Liver (tissue), 8 donors: ENCODE measurements at regions not wholly inside any gene's neighbourhood (a gene's known extent, or its start where the extent isn't known, plus 50 kb on each side); places are given as distances from the start of the nearest gene placed in this dataset.

ENCODE experiments used
- DNase-seq: peaks from one replicate; pipeline ENCODE4 v3.0.0-alpha.2; 2017; ENCODE audit warnings: low spot score
- H3K27ac ChIP-seq, 2 donors: one replicate each; pipeline ENCODE4 v1.7.0; 2013; ENCODE audit warnings: inconsistent platforms in 2 of 2, low read length in 2 of 2, control low read depth in 1 of 2, low read depth in 1 of 2, mild to moderate bottlenecking in 1 of 2
- H3K27me3 ChIP-seq, 4 donors: one replicate each; pipeline versions ENCODE4 v1.6.1 to v1.7.0; 2013; ENCODE audit warnings: low read length in 3 of 4, inconsistent platforms in 1 of 4, mild to moderate bottlenecking in 1 of 4, moderate library complexity in 1 of 4; ENCODE audit not compliant: control insufficient read depth in 4 of 4, insufficient read depth in 4 of 4
- H3K36me3 ChIP-seq, 4 donors: one replicate each; pipeline versions ENCODE4 v1.6.1 to v1.7.0; 2013; ENCODE audit warnings: low read length in 3 of 4, mild to moderate bottlenecking in 3 of 4, low read depth in 1 of 4, moderate library complexity in 1 of 4; ENCODE audit not compliant: control insufficient read depth in 4 of 4, insufficient read depth in 3 of 4
- H3K4me1 ChIP-seq, 4 donors: one replicate each; pipeline versions ENCODE4 v1.6.1 to v1.7.0; 2013; ENCODE audit warnings: low read length in 3 of 4, mild to moderate bottlenecking in 3 of 4, moderate library complexity in 1 of 4; ENCODE audit not compliant: control insufficient read depth in 4 of 4, insufficient read depth in 4 of 4
- H3K4me3 ChIP-seq, 3 donors: one replicate each; pipeline versions ENCODE4 v1.6.1 to v1.7.0; 2013; ENCODE audit warnings: low read length in 3 of 3, control low read depth in 1 of 3, low read depth in 1 of 3, mild to moderate bottlenecking in 1 of 3
- H3K9ac ChIP-seq, 2 donors: one replicate each; pipeline ENCODE4 v1.7.0; 2013; ENCODE audit warnings: low read length in 2 of 2, mild to moderate bottlenecking in 2 of 2, moderate library complexity in 2 of 2, control low read depth in 1 of 2, low read depth in 1 of 2
- H3K9me3 ChIP-seq, 4 donors: one replicate each; pipeline versions ENCODE4 v1.6.1 to v1.7.0; 2013; ENCODE audit warnings: low read length in 3 of 4; ENCODE audit not compliant: control insufficient read depth in 4 of 4
- EGR1 ChIP-seq, 2 donors: IDR thresholded peaks; 2 replicates each; pipeline ENCODE4 v1.6.1; 2016 to 2018; ENCODE audit warnings: antibody characterized with exemption in 2 of 2, low read depth in 2 of 2
- FOXA1 ChIP-seq: IDR thresholded peaks from 2 replicates; pipeline ENCODE4 v1.6.1; 2016; ENCODE audit warnings: antibody characterized with exemption
- FOXA2 ChIP-seq: IDR thresholded peaks from 2 replicates; pipeline ENCODE4 v1.6.1; 2016; ENCODE audit warnings: antibody characterized with exemption
- GABPA ChIP-seq, 2 donors: IDR thresholded peaks in 1 of 2; conservative IDR thresholded peaks in 1 of 2; 2 replicates each; pipeline ENCODE4 v1.6.1; 2016; ENCODE audit warnings: antibody characterized with exemption in 2 of 2, mild to moderate bottlenecking in 1 of 2, moderate library complexity in 1 of 2
- HNF4A ChIP-seq, 2 donors: conservative IDR thresholded peaks; 2 replicates each; pipeline ENCODE4 v1.6.1; 2016; ENCODE audit warnings: antibody characterized with exemption in 2 of 2, mild to moderate bottlenecking in 2 of 2
- HNF4G ChIP-seq: IDR thresholded peaks from 2 replicates; pipeline ENCODE4 v1.6.1; 2016; ENCODE audit warnings: antibody characterized with exemption
- JUND ChIP-seq, 2 donors: IDR thresholded peaks; 2 replicates each; pipeline ENCODE4 v1.6.1; 2016; ENCODE audit warnings: antibody characterized with exemption in 2 of 2
- NR2F2 ChIP-seq: IDR thresholded peaks from 2 replicates; pipeline ENCODE4 v1.6.1; 2016; ENCODE audit warnings: antibody characterized with exemption
- RAD21 ChIP-seq, 2 donors: IDR thresholded peaks; 2 replicates each; pipeline ENCODE4 v1.6.1; 2016; ENCODE audit warnings: antibody characterized with exemption in 2 of 2, mild to moderate bottlenecking in 2 of 2
- RXRA ChIP-seq, 2 donors: IDR thresholded peaks; 2 replicates each; pipeline ENCODE4 v1.6.1; 2017 to 2018; ENCODE audit warnings: antibody characterized with exemption in 2 of 2, mild to moderate bottlenecking in 1 of 2
- SP1 ChIP-seq: IDR thresholded peaks from 2 replicates; pipeline ENCODE4 v1.6.1; 2018; ENCODE audit warnings: antibody characterized with exemption, mild to moderate bottlenecking
- TAF1 ChIP-seq: conservative IDR thresholded peaks from 2 replicates; pipeline ENCODE4 v1.6.1; 2016; ENCODE audit warnings: antibody characterized with exemption, mild to moderate bottlenecking
- YY1 ChIP-seq: IDR thresholded peaks from 2 replicates; pipeline ENCODE4 v1.6.1; 2016; ENCODE audit warnings: antibody characterized with exemption, mild to moderate bottlenecking
- WGBS: extraction: QIAGEN DNeasy Blood & Tissue Kit; methylation state at CpG from one replicate; pipeline ENCODE4 v1.1.7; 2013; 5-methylcytosine and 5-hydroxymethylcytosine counted together
- TF ChIP-seq, protein P1 (sequence below): fragments of 150-350 bp; IDR thresholded peaks from 2 replicates; pipeline ENCODE4 v1.5.1; 2017; ENCODE audit warnings: improper control_type of control experiment, low read depth, low read length; ENCODE audit not compliant: missing input control
- TF ChIP-seq, protein P2 (sequence below): IDR thresholded peaks from 2 replicates; pipeline ENCODE4 v1.6.1; 2016; ENCODE audit warnings: antibody characterized with exemption
- TF ChIP-seq, protein P3 (sequence below): IDR thresholded peaks from 2 replicates; pipeline ENCODE4 v1.6.1; 2016; ENCODE audit warnings: antibody characterized with exemption
- TF ChIP-seq, protein P4 (sequence below): IDR thresholded peaks from 2 replicates; pipeline ENCODE4 v1.6.1; 2016; ENCODE audit warnings: antibody characterized with exemption, mild to moderate bottlenecking
- donor health status: healthy.
- donor health status: healthy.
- donor health status: healthy.
- donor health status: healthy.
- donor health status: healthy.

DNA sequence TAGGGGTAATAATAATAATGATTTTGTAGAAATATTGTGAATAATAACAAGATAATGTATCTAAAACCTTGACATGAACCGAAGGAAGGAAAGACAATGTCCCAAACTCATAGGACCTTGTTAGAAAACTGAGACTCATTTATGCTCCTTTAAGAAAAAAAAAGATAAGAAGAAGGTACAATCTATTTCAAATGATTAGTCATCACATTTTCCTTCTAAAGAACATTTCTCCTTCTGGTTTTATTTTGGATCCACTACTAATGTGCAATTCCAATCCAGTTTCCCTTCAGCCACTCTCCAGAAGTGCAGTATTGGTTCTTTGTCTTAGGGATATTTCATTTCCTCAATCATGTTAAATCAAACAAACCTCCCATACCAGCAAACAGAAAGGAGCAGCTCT lies 526.7 kb downstream of the FUT8 start:
- no peak overlapping the region for H3K4me3 ChIP-seq
- no peak overlapping the region for H3K27ac ChIP-seq
- H3K36me3 ChIP-seq: no peaks in the 10 kb centered on the region
- WGBS: 96% methylated on average over 1 of the region's 1 CpG
- H3K9me3 ChIP-seq: no peaks in the 10 kb centered on the region
- H3K9ac ChIP-seq: no peak overlapping the region
- no peaks in the 10 kb centered on the region for H3K4me1 ChIP-seq
- no peak for DNase-seq
- H3K27me3 ChIP-seq: peaks cover 0 to 8% (median 2%) of the 10 kb centered on the region in 4 donors
- TF ChIP-seq SP1 (no peak), RAD21 (IDR thresholded peaks at IDR 0.05) (no peak), TAF1 (no peak), FOXA2 (no peak), JUND (IDR thresholded peaks at IDR 0.05) (no peak), GABPA (IDR thresholded peaks at IDR 0.05 in 1 of 2, conservative IDR thresholded peaks at IDR 0.05 in 1 of 2) (no peak)
- TF ChIP-seq, protein P1, sequence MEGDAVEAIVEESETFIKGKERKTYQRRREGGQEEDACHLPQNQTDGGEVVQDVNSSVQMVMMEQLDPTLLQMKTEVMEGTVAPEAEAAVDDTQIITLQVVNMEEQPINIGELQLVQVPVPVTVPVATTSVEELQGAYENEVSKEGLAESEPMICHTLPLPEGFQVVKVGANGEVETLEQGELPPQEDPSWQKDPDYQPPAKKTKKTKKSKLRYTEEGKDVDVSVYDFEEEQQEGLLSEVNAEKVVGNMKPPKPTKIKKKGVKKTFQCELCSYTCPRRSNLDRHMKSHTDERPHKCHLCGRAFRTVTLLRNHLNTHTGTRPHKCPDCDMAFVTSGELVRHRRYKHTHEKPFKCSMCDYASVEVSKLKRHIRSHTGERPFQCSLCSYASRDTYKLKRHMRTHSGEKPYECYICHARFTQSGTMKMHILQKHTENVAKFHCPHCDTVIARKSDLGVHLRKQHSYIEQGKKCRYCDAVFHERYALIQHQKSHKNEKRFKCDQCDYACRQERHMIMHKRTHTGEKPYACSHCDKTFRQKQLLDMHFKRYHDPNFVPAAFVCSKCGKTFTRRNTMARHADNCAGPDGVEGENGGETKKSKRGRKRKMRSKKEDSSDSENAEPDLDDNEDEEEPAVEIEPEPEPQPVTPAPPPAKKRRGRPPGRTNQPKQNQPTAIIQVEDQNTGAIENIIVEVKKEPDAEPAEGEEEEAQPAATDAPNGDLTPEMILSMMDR: no peak
- TF ChIP-seq, protein P2, sequence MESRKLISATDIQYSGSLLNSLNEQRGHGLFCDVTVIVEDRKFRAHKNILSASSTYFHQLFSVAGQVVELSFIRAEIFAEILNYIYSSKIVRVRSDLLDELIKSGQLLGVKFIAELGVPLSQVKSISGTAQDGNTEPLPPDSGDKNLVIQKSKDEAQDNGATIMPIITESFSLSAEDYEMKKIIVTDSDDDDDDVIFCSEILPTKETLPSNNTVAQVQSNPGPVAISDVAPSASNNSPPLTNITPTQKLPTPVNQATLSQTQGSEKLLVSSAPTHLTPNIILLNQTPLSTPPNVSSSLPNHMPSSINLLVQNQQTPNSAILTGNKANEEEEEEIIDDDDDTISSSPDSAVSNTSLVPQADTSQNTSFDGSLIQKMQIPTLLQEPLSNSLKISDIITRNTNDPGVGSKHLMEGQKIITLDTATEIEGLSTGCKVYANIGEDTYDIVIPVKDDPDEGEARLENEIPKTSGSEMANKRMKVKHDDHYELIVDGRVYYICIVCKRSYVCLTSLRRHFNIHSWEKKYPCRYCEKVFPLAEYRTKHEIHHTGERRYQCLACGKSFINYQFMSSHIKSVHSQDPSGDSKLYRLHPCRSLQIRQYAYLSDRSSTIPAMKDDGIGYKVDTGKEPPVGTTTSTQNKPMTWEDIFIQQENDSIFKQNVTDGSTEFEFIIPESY: no peak

DNA sequence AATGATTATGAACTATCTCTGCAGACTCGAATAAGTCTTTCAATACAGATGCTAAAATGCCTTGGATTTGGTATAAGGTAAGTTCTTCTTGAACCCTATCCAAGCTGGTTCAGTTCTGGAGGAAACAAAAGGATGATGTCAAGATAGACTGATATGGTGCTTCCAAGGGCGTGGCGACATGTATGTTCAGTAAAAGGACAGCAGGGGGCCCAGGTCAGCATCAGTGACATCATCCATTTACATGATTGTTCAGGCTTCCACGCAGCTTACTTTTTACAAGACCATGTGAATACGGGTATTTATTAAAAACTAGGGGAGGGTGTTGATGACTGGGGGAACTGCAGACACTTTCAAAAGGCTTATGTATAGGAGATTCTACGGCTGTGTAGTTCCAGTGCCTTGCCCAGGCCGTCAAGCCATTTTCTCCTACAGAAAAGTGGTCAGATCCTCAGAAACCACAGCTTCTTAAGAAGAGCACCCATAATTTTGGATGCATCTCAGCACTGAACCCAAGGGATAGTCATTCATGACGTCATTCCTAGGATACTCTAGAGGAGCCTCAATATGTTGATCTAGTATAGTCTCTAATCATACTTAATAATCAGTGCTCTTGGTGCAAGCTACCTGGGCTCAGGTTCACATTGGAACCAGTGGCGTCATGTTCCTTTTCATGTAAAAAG lies 527.7 kb downstream of the FUT8 start:
- H3K9ac ChIP-seq: no peak overlapping the region
- no peak for DNase-seq
- H3K4me1 ChIP-seq: no peaks in the 10 kb centered on the region
- WGBS: 75% methylated on average over 9 of the region's 9 CpGs
- no peaks in the 10 kb centered on the region for H3K36me3 ChIP-seq
- H3K9me3 ChIP-seq: no peaks in the 10 kb centered on the region
- H3K27ac ChIP-seq: no peak overlapping the region
- TF ChIP-seq TAF1 (no peak), FOXA2 (no peak), SP1 (no peak), GABPA (IDR thresholded peaks at IDR 0.05 in 1 of 2, conservative IDR thresholded peaks at IDR 0.05 in 1 of 2) (no peak), RXRA (IDR thresholded peaks at IDR 0.05) (no peak), HNF4A (conservative IDR thresholded peaks at IDR 0.05) (no peak), NR2F2 (no peak), JUND (IDR thresholded peaks at IDR 0.05) (no peak), HNF4G (no peak)
- TF ChIP-seq, protein P3, sequence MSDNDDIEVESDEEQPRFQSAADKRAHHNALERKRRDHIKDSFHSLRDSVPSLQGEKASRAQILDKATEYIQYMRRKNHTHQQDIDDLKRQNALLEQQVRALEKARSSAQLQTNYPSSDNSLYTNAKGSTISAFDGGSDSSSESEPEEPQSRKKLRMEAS: no peak
- H3K27me3 ChIP-seq: peaks cover 0 to 8% (median 2%) of the 10 kb centered on the region in 4 donors
- no peak overlapping the region for H3K4me3 ChIP-seq

DNA sequence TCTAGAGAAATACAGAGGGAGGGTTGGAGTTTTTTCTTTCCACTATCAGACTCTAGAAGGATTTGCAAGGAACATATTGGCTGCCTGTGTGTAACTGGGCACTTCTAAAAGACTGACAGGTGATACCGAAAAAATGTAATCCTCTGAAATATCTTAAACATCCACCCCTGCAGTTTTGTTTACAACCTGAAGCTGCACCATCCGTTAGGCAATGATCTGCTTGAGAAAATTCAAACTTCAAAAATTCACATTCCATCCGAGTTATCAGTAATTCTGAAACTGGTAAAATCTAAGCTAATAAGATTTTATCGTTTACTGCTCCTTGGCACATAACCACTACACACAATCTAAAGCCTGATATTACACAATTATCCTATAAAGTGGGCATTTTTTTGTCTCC lies 528.6 kb downstream of the FUT8 start:
- WGBS: 57% methylated on average over 4 of the region's 4 CpGs
- no peaks in the 10 kb centered on the region for H3K36me3 ChIP-seq
- no peak for DNase-seq
- TF ChIP-seq JUND (IDR thresholded peaks at IDR 0.05): no peak
- no peak for TF ChIP-seq EGR1 (IDR thresholded peaks at IDR 0.05; ENCODE audit: low read depth in 2 of 2)
- no peak for TF ChIP-seq RXRA (IDR thresholded peaks at IDR 0.05)
- no peak for TF ChIP-seq YY1
- no peak for TF ChIP-seq TAF1
- TF ChIP-seq, protein P2: no peak
- TF ChIP-seq GABPA (IDR thresholded peaks at IDR 0.05 in 1 of 2, conservative IDR thresholded peaks at IDR 0.05 in 1 of 2): no peak
- no peak for TF ChIP-seq RAD21 (IDR thresholded peaks at IDR 0.05)
- TF ChIP-seq, protein P4, sequence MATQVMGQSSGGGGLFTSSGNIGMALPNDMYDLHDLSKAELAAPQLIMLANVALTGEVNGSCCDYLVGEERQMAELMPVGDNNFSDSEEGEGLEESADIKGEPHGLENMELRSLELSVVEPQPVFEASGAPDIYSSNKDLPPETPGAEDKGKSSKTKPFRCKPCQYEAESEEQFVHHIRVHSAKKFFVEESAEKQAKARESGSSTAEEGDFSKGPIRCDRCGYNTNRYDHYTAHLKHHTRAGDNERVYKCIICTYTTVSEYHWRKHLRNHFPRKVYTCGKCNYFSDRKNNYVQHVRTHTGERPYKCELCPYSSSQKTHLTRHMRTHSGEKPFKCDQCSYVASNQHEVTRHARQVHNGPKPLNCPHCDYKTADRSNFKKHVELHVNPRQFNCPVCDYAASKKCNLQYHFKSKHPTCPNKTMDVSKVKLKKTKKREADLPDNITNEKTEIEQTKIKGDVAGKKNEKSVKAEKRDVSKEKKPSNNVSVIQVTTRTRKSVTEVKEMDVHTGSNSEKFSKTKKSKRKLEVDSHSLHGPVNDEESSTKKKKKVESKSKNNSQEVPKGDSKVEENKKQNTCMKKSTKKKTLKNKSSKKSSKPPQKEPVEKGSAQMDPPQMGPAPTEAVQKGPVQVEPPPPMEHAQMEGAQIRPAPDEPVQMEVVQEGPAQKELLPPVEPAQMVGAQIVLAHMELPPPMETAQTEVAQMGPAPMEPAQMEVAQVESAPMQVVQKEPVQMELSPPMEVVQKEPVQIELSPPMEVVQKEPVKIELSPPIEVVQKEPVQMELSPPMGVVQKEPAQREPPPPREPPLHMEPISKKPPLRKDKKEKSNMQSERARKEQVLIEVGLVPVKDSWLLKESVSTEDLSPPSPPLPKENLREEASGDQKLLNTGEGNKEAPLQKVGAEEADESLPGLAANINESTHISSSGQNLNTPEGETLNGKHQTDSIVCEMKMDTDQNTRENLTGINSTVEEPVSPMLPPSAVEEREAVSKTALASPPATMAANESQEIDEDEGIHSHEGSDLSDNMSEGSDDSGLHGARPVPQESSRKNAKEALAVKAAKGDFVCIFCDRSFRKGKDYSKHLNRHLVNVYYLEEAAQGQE: no peak
- TF ChIP-seq FOXA2: no peak
- no peak for TF ChIP-seq FOXA1
- no peak for TF ChIP-seq HNF4G
- TF ChIP-seq SP1: no peak

More for the DNA sequence above, 528.6 kb downstream of the FUT8 start:
- Histone ChIP-seq H3K4me1 (no peaks in the 10 kb centered on the region), H3K27me3 (peaks cover 0 to 8% (median 2%) of the 10 kb centered on the region in 4 donors), H3K9me3 (no peaks in the 10 kb centered on the region), H3K9ac (no peak overlapping the region), H3K27ac (no peak overlapping the region), H3K4me3 (no peak overlapping the region)
